ENCODE measurements at regions not wholly inside any gene's neighbourhood (a gene's known extent, or its start where the extent isn't known, plus 50 kb on each side); places are given as distances from the start of the nearest gene placed in this dataset.
"Not testable (repeated sequence)": the region's sequence is repeated elsewhere in the genome, so short reads cannot be mapped to it uniquely, and the experiment has no call there.

DNA sequence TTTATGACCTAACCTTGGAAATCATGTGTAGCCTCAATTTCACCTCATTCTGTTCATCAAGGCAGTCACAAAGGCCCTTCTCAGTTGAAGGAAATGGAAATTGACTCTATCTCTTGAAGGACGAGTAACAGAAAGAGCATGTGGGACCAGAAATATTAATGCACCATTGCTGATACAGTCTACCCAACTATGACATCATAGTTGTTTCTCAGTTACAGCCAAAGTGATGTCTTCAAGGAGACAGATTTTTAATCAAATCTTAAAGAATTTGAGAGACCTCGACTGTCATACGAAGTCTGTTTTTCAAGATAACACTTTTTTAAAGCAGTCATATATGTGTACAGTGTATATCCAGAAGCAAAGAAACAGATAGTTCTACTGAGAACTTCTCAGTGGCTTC is 335.7 kb upstream of the PHF14 start:
- DNase-seq: no peak

DNA sequence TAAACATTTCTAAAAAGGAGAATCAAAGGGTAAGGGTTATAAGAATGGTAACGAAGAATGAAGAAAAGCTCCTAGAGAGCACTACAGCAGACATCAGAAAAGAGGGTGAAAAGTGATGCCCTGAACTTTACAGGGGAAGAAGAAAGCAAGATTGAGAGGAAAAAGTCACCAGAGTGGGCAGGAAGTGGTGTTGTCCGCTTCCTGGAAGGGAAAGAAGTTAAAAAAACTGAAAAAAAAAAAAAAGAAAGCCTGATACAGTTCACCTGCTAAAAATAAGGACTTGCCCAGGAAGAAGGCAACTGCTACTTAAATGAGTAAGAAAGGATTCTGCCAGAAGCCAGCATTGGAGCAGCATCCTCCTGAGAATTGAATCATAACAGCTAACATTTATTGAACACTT is 330.1 kb upstream of the PHF14 start:
- DNase-seq: no peak

DNA sequence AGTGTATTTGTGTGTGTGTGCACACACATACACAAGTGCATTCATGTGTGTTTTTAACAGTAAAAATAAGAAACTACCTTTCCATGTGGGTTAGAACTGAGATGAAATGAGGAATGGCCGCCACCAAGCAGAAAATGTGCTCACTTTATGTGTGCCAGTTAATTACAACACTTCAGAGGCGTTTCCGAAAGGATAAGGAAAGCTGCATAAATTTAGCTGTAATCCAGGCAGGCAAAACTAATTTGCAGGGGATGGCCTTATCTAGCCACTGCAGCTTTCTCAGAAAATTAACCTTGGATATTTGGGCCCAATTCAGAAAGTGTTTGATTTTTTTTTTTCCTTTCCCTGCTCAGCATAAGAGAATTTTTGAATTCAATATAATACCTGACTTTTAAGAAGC is 328.8 kb upstream of the PHF14 start:
- no peak for DNase-seq

DNA sequence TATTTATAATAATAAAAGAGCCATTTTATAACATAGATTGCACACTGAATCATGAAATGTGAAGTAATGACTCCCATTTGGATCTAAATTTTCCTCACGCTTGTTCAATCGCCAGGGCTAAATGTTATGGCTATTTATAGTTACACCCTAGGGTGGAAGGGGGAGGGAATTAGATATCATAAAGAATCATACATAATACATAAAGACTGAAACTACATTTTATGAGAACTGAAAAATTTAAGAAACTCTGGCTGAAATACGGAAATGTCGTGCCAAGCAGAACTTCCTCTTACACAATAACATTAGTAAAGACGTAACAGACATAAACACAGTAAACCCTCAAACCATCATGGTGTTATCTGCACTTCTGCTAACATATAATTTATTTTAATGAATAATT is 327.5 kb upstream of the PHF14 start:
- DNase-seq: no peak

DNA sequence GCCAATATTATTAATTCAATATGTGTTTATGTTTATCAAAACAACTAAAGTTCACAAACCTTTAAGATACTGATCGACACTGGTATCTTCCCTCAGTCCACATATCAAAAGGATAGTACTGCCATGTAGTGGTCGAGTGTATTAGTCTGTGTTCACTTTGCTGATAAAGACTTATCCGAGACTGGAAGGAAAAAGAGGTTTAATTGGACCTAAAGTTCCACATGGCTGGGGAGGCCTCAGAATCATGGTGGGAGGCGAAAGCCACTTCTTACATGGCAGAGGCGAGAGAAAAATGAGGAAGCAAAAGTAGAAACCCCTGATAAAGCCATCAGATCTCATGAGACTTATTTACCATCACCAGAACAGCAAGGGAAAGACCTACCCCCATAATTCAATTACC is 325.4 kb upstream of the PHF14 start:
- no peak for DNase-seq

DNA sequence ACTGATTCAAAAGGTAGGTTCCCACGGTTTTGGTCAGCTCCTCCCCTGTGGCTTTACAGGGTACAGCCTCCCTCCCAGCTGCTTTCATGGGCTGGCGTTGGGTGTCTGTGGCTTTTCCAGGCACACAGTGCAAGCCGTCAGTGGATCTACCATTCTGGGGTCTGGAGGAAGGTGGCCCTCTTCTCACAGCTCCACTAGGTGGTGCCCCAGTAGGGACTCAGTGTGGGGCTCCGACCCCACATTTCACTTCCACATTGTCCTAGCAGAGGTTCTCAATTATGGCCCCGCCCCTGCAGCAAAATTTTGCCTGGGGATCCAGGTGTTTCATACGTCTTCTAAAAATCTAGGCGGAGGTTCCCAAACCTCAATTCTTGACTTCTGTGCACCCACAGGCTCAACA is 324.6 kb upstream of the PHF14 start:
- DNase-seq: not testable (repeated sequence)

DNA sequence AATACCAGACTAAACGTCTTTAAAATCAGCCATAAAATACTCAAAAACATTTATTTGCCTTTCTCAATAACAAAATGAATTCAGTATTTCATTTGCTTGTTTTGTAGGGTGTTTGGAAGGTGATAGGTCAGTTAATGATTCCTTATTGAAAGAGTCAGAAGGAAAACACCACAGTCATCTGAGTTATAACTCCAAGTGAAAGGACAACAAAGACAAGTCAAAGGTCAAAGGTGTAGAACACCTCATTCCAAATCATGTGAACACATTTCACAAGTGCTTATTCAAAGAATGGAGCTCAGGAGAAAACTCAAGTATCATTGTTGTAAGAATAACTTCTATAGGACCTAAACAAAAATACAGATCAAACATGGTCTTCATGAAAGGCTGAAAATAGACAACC is 318.6 kb upstream of the PHF14 start:
- DNase-seq: no peak

DNA sequence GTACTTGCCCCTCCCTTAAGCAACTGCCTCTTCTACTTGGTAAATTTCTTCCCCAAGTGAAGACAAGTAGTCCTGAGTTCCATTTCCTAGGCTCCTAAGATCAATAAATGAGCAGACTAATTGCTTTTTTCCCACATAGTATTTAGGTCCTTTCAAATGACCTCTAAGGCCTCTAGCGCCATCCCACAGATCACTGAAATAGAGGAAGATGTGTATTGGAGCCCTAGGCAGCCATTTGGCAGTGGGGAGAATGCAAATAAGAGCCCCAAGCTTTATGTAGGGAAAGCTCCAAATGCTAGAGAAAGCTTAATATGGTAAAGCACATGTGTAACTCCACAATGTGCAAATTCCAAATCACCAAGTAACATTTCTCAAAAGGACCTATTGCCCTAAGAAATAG is 316.5 kb upstream of the PHF14 start:
- no peak for DNase-seq

DNA sequence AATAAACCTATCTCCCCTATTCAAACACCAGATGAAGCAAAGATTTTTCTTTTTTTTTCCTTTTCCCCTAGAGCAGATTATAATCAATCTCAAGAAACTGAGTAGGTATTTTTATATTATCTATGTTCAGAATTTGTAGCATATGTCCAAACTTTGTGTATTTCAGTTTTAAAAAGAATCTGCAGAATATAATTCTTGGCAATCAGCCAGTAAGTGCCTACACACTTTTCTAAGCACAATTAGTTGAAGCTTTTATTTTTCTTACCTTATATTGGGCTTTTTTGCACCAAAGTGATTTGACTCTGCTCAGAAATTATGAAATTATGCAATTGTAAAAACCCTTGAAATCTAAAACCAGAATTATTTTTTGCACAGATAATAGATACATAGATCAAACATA is 315.8 kb upstream of the PHF14 start:
- DNase-seq: no peak

DNA sequence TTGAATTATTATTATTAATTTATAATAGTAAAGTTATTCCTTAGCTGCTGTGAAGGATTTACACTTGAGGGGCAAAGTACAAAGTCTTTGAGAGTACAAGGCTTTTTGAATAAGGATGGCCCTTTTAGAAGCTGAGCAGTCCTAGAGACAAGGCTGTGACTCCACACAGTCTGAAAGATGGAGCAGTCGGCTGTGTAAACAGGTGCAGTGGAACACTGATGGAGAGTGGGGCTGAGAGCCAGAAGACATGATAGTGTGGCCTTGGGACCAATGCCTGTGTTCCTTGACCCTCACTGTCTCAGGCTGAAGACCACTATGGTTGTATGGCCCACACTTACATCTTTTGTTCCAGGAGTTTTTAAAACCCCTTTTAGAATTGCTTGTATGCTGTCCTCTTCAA is 311.2 kb upstream of the PHF14 start:
- no peak for DNase-seq

DNA sequence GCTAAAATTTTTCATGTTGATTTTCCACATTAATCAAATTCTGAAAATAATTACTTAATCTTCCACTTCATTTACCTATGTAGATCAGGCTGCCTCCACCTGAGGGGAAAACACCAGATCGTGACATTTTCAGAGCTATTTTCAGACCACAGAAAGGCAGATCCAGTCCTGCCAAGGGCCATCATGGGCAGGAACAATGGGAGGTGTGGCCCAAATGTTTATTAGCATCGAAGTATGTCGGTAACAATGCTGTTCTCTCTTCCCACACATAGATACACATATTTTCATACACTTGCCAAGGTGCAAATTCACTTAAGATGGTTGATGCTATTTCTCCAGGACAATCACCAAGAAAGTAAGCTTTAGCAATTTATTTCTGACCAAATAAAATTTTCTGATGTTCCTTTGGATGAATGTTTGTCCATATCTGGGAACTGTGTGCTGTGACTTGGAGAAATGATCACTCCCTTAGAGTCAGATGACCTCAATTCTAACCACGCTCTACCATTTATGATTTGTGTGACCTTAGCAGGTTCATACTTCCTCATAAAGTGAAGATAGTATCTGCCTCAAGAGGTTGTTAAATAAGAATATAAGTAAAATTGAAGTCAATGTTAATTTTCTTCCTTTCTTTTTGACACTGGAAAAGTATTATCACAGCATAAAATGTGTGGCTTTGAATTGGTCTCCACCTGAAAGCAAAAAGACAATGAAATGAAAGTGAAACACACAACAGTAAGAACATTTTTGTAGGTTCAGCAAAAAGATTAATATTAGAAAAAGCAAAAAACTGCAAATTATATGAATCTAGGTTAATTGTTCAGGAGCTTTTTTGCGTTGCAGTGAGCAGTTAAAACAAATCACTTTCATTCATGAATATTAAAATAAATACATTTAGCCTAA is 310.4 kb upstream of the PHF14 start:
- DNase-seq: no peak

DNA sequence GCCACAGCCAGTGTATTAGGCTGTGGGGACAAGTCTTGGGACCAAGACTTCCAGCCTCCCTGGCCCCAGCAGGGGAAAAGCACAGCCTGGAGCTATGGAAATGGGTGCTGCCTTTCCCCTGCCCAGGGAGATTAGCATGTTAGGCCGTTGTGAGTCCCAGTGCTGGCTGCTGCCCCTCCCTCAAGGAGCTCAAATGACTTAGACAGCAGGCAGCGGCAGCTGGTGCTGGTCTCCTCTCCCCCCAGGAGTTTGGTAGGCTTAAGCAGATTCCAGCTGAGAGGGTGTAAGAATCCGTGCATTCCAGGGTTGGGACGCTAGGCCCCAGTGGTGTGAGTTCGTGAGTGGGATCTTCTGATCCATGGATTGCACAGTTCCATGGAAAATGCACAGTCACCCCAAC is 301.5 kb upstream of the PHF14 start:
- no peak for DNase-seq

DNA sequence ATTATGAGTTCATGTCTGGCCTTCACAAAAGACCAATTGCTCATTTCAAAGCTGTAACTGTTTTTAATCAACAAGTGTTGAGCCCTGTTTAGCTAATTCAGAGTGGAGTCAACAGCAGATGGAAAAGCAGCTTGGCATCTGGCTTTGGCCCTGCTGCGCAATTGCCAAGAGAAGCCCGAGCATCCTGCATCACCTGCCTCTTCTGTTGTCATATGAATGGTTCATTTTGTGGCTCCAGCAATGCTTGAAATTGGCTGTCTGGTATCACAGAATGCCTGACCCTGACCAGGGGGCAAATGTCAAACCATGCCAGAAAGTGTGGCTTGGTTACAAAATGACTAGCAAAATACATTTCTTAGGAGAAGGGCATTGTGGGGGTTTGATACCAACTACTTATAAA is 296.5 kb upstream of the PHF14 start:
- no peak for DNase-seq

DNA sequence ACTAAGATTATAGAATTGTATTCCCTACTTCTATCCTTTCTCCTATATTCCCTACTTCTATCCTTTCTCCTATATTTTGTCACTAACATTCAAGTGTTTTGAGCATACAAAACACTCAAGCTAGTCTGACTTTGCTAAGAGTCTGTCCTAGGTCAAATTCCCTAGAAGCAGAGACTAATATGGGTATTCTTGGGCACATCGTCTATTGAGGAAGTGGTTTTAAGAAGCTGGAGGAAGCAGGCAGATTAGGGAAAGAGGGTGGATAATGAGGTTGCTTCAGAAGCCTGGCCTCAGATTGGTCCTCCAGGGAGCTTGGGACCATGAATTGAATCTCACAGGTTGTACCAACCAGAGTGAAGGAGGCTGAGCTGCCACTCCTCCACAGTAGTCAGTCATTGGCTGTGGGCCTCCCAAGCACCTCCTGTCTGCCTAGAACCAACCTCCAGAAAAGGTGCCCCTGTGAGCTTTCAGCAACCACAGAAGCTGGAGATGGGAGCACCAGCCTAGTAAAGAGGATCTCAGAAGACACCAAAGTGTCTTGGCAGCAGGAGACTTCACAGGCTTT is 295.9 kb upstream of the PHF14 start:
- DNase-seq: no peak

DNA sequence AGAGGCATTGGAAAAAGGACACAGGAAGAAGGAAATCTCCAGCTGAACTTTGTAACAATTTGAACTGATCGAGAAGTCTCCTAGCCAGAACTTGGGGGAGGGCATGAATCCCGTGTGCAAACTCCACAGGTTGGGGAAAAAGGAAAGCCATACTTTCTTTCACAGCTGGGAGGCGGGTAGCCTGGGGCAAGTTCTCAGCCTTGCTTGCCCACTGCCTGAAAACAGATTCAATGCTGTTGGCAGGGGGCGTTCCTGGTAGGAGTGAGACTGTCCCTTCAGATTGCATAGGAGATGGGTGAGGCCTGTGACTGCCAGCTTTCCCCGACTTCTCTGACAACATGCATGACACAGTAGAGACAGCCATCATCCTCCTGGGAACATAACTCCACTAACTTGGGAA is 289.1 kb upstream of the PHF14 start:
- no peak for DNase-seq

DNA sequence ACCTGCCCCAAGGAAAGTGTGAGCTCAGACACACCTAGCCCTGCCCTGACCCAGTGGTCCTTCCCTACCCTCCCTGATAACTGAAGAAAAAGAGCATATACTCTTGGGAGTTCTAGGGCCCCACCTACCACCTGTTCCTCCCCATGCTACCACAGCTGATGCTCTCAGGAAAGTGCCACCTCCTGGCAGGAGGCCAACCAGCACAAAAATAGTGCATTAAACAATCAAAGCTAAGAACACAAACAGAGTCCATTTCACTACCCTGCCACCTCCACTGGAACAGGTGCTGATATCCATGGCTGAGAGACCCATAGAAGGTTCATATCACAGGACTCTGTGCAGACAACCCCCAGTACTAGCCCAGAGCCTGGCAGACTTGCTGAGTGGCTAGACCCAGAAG is 288.6 kb upstream of the PHF14 start:
- DNase-seq: no peak

DNA sequence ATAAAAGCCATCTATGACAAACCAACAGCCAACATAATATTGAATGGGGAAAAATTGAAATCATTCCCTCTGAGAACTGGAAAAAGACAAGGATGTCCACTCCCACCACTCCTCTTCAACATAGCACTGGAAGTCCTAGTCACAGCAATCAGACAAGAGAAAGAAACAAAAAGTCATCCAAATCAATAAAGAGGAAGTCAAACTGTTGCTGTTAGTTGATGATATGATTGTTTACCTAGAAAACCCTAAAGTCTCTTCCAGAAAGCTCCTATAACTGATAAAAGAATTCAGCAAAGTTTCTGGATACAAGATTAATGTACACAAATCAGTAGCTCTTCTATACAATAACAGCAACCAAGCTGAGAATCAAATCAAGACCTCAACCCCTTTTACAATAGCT is 285.1 kb upstream of the PHF14 start:
- no peak for DNase-seq

DNA sequence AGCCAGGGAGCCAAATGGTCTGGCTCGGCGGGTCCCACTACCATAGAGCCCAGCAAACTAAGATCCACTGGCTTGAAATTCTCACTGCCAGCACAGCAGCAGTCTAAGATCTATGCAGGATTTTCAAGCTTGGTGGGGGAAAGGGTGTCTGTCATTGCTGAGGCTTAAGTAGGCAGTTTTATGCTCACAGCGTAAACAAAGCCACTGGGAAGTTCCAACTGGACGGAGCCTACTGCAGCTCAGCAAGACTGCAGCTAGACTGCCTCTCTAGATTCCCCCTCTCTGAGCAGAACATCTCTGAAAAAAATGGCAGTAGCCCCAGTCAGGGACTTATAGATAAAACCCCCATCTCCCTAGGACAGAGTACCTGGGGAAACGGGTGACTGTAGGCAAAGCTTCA is 277.6 kb upstream of the PHF14 start:
- no peak for DNase-seq

DNA sequence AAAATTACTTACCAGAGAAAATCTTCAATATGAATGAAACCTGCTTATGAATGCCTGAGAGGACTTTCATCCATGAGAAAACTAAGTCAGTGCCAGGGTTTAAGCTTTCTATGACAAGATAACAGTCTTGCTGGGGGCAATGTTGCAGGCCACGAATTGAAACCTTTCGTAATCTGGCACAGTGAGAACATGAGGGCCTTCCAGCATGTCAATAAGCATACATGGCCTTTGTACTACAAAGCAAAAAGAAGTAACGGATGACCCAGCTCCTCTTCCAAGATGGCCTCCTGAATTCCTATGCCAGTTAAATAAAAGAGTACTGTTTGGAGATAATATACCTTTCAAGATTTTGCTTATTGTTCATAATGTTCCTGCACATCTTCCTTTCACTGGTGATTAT is 270.6 kb upstream of the PHF14 start:
- no peak for DNase-seq

DNA sequence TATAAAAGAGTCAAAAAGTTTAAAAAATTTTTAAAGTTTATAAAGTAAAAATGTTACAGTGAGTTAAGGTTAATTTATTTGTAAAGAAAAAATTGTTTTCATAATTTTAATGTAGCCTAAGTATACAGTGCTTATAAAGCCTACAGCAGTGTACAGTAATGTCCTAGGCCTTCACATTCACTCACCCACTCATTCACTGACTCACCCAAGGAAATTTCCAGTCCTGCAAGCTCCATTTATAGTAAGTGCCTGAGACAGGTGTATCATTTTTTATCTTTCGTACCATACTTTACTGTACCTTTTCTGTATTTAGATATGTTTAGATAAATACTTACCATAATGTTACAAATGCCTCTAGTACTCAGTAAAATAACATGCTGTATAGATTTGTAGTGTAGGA is 269.7 kb upstream of the PHF14 start:
- no peak for DNase-seq

DNA sequence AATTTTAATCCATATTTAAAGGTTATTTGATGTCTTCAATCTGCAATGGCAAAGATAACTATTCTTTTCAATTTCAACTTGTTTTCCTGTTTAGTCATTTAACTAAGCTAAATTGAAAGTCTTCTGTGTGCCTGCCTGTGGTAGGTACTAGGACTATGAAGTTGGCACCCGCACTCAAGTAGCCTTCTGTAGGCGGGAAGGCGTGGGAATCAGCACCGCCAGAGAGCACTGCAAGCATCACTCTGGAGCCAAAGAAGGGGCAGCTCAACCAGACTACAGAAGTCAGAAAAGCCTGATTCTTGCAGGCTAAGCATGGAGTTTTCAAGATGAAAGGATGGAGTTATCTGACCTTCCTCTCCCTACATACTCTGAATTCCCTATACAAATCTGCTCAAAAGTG is 269.0 kb upstream of the PHF14 start:
- no peak for DNase-seq

DNA sequence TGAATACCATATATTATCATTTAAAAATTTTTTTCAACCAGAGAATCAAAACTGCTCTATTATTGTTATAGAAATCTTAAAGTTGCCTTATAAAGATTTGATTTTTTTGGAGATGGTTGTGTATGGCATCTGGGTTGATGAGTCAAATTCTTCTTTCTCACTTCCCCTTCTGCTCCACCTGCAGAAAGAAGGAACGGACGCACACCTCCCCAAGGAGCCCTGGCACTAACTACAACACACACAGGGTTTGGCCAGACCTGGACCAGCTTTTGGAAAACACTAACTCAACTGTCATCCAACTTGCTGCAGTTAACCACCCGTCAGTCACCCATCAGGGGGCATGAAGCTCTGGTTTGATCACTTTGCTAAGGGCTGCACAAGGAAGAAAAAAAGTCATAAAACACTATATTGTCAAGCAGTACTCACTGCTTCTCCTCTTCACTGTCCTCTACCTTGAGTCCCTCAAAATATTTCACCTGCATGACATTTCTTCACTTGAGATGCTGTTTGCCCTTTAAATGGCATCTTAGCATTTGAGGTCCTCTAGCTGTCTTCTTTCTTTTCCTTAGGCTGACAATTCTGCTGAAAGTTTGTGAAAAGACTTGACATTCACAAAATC is 266.7 kb upstream of the PHF14 start:
- no peak for DNase-seq

DNA sequence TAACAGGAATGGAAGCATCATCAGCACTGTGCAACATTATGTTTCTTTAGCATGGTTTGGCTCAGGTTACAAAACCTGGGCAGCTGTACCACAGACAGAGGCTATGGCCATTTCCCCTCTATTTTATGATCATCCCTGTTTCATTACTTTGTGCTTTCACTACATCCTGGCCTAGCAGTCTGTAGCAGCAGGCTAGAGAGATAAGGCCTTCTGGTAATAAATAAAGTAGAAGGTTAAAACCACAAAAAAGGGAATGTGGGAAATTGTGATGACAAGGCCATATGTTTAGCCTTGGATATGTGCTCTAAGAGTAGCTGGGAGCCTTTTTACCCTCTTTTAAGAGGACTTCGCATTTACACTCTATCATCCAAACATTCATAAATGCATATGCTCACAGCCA is 266.2 kb upstream of the PHF14 start:
- DNase-seq: no peak

DNA sequence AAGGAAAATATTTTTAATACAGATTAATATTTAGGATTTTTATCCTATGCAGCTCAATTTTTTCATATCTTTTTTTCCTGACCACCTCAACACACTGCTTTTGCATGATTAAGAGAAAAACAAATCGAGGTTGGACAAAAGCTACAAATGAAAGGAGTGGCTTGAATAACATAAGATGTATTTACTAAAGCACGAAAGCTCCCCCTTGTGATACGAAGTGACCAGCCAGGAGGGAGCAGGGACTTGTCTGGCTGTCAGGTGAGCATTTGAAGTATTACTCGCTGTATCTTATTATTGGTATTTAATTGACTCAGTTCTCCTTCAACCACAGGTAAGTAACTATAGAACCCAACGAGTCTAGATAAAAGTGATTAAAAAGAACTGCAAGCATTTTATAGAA is 265.2 kb upstream of the PHF14 start:
- no peak for DNase-seq

Data from fibroblast of skin of scalp (primary cell).